GM12864 (cell line): ENCODE measurements at regions not wholly inside any gene's neighbourhood (a gene's known extent, or its start where the extent isn't known, plus 50 kb on each side); places are given as distances from the start of the nearest gene placed in this dataset.

Experiments
- DNase-seq: peaks from one replicate; pipeline ENCODE4 v3.0.0-alpha.2; 2011; ENCODE audit warnings: low read depth
- H3K4me3 ChIP-seq: 2 replicates; pipeline ENCODE4 v1.5.1; 2011; ENCODE audit warnings: mild to moderate bottlenecking, low read depth, low read length, control low read depth
- TF ChIP-seq, protein P1 (sequence below): IDR thresholded peaks from 2 replicates; pipeline ENCODE4 v1.5.1; 2011; ENCODE audit warnings: low read depth, mild to moderate bottlenecking, moderate library complexity, low read length, control low read depth, inconsistent platforms; ENCODE audit errors: missing control alignments

- no peak for DNase-seq
Observed at GRCh38 chr12:11978726-11979384, 91.9 kb upstream of the BCL2L14 start.

DNA sequence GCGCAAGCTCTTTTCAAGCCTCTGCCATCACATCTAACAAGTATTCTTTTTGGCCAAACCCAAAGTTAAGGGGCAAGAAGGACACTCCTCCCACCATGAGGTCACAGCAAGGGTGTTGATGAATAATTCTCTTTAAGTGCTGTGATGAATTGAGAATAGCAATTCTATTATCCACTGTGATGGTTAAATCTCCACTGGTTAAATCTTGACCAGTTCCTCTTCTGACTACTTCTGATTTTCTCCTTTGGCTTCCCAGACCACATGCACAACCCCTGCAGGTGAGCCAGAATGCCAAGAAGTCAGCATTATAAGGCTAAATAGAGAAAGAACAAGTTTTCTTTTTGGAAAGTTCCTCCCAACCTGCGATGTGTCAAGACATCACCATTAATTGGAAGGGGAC is 90.6 kb upstream of the BCL2L14 start:
- DNase-seq, result no peak
- H3K4me3 ChIP-seq, result no peak overlapping the region
- TF ChIP-seq, protein P1, sequence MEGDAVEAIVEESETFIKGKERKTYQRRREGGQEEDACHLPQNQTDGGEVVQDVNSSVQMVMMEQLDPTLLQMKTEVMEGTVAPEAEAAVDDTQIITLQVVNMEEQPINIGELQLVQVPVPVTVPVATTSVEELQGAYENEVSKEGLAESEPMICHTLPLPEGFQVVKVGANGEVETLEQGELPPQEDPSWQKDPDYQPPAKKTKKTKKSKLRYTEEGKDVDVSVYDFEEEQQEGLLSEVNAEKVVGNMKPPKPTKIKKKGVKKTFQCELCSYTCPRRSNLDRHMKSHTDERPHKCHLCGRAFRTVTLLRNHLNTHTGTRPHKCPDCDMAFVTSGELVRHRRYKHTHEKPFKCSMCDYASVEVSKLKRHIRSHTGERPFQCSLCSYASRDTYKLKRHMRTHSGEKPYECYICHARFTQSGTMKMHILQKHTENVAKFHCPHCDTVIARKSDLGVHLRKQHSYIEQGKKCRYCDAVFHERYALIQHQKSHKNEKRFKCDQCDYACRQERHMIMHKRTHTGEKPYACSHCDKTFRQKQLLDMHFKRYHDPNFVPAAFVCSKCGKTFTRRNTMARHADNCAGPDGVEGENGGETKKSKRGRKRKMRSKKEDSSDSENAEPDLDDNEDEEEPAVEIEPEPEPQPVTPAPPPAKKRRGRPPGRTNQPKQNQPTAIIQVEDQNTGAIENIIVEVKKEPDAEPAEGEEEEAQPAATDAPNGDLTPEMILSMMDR, result no peak

More at GRCh38 chr12:11978726-11979384, 91.9 kb upstream of the BCL2L14 start:
- no peak overlapping the region for H3K4me3 ChIP-seq
- TF ChIP-seq, protein P1, result no peak

GRCh38 chr12:11981121-11981733 is 89.5 kb upstream of the BCL2L14 start:
- H3K4me3 ChIP-seq, result no peak overlapping the region; the same call in 1 of the 2 replicates
- DNase-seq, result peak; percentile 85
- TF ChIP-seq, protein P1, result no peak

DNA sequence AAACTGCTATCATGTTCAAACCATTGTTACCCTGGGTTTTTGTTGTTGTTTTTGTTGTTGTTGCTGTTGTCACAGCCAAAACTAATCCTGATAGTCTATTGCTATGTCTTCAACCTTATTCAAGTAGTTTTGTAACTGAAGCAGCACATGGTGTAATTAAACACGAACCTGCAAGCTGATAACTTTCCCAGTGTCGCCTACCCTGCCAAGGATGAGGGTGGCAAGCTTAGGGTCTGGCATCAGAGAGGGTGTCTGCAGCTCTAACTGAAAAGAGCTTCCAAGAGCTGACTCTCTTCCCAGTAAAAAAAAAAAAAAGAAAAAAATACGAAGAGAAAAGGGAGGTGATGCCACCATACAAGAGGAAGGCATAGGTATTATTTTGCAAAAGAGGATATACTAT is 86.3 kb upstream of the BCL2L14 start:
- DNase-seq, result no peak
- TF ChIP-seq, protein P1, result no peak
- no peak overlapping the region for H3K4me3 ChIP-seq

DNA sequence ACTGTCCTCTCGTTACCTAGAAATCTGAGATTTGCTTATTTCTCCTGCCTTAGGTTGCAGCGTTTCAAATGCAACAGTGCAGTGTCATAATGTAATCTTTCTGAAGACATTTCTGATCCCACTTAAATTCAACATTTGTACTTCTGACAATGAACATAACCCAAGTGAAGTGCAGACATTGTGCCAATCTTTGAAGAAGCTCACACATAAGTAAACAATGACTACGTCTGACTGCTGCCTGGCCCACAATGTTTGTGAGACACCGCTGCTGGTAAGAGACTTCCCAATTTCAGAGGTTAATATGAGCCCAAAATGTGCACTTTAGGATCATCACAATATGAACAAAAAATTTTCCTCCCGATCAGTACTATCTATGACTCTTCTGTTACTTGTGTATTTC is 84.6 kb upstream of the BCL2L14 start:
- no peak overlapping the region for H3K4me3 ChIP-seq
- TF ChIP-seq, protein P1, result no peak
- no peak for DNase-seq

DNA sequence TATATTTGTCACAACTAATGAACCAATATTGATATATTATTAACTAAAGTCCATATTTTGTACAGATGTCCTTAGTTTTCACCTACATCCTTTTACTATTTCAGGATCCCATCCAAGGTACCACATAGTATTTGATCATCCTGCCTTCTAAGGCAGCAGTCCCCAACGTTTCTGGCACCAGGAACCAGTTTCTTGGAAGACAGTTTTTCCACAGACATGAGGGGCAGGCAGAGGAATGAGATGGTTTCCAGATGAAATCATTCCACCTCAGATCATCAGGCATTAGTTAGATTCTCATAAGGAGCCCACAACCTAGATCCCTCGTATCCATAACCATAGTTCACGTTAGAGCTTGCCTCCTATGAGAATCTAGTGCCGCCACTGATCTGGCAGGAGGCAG is 82.8 kb upstream of the BCL2L14 start:
- DNase-seq, result no peak
- TF ChIP-seq, protein P1, result no peak
- no peak overlapping the region for H3K4me3 ChIP-seq

DNA sequence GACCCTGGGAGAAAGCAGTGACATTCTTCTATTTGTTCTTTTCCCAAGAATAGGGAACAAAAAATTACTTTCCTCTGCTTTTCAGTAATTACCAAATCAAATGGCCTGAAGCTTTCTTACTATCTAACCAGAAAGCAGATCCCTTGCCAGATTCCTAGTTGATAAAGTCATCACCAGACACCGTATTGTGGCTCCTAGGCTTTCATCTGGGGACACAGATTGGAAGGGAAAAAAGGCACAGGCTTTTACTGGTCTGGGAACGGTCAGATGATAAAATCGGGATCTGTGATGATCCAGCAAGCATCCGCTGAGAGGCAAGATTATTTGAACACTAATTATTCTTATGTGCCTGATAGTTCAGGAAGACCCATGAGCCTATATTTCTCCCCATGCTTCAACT is 79.1 kb upstream of the BCL2L14 start:
- TF ChIP-seq, protein P1, result no peak
- DNase-seq, result no peak
- H3K4me3 ChIP-seq, result no peak overlapping the region
